ENCODE measurements at regions not wholly inside any gene's neighbourhood (a gene's known extent, or its start where the extent isn't known, plus 50 kb on each side); places are given as distances from the start of the nearest gene placed in this dataset.
"Not testable (repeated sequence)": the region's sequence is repeated elsewhere in the genome, so short reads cannot be mapped to it uniquely, and the experiment has no call there.

DNA sequence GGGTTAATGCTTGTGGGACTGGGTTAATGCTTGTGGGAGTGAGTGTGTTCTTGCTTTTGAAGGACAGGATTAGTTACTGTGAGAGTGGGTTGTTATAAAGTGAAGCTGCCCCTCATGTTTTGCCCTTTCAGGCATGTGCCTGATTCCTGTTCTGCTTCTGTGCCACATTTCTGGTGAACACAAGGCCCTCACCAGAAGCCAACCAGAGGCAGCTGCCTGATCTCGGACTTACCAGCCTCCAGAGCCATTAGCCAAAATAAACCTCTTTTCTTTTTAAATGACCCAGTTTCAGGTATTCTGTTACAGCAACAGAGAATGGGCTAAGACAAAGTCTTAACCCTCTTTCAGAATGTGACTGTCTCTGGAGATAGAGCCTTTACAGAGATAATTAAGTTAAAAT, 113.3 kb upstream of the TMTC4 start:
- Mint-ChIP-seq H3K27ac (no peak overlapping the region), H3K27me3 (ENCODE audit: insufficient read depth) (no peaks in the 10 kb centered on the region; the same call in 1 of the 2 replicates), H3K4me3 (no peak overlapping the region), H3K4me1 (ENCODE audit: low read depth) (no peaks in the 10 kb centered on the region), H3K9me3 (no peaks in the 10 kb centered on the region; the same call in 1 of the 2 replicates), H3K36me3 (ENCODE audit: low read depth) (no peaks in the 10 kb centered on the region)
- DNase-seq, result no peak
- TF ChIP-seq, protein P1, sequence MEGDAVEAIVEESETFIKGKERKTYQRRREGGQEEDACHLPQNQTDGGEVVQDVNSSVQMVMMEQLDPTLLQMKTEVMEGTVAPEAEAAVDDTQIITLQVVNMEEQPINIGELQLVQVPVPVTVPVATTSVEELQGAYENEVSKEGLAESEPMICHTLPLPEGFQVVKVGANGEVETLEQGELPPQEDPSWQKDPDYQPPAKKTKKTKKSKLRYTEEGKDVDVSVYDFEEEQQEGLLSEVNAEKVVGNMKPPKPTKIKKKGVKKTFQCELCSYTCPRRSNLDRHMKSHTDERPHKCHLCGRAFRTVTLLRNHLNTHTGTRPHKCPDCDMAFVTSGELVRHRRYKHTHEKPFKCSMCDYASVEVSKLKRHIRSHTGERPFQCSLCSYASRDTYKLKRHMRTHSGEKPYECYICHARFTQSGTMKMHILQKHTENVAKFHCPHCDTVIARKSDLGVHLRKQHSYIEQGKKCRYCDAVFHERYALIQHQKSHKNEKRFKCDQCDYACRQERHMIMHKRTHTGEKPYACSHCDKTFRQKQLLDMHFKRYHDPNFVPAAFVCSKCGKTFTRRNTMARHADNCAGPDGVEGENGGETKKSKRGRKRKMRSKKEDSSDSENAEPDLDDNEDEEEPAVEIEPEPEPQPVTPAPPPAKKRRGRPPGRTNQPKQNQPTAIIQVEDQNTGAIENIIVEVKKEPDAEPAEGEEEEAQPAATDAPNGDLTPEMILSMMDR (IDR thresholded peaks at IDR 0.05), result no peak

DNA sequence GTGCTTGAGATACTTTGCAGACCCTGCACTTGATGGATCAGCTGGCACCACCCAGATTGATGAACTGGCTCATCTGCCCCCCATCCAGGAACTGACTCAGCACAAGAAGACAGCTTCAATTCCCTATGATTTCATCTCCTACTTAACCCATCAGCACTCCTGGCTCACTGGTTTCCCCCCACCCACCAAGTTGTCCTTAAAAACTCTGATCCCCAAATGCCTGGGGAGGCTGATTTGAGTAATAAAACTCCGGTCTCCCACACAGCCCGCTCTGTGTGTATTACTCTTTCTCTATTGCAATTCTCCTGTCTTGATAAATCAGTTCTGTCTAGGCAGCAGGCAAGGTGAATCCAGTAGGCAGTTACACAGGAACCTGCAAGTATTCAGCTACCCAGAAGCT, 102.1 kb upstream of the TMTC4 start:
- not testable (repeated sequence) for H3K27me3 Mint-ChIP-seq (ENCODE audit: insufficient read depth); H3K4me1 Mint-ChIP-seq (ENCODE audit: low read depth); H3K27ac Mint-ChIP-seq; DNase-seq; H3K4me3 Mint-ChIP-seq; H3K36me3 Mint-ChIP-seq (ENCODE audit: low read depth); H3K9me3 Mint-ChIP-seq

DNA sequence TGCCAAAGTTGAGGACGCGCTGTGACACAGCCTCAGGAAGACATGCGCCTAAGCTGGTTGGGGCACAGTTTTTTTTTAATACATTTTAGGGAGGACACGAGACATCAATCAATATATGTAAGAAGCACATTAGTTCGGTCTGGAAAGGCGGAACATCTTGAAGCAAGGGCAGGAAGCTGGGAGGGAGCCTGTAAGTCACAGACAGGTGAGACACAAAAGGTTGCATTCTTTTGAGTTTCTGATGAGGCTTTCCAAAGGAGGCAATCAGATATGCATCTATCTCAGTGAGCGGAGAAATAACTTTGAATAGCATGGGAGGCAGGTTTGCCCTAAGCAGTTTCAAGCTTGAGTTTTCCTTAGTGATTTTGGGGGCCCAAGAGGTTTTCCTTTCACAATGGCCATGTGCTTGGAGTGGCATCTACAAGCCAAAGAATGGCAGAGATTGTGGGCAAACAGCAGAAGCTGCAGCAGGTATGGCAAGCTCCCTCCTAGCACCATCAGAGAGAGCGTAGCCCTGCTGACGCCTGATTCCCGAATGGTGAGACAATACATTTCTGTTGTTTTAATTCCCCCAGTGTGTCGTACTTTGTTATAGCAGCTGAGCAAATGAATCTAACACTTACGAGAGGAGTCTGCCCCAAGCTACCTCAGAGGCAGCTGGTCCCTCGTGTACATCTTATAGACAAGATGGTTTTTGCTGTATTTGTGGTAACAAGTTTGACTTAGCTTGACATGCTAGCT, 99.5 kb upstream of the TMTC4 start:
- no peaks in the 10 kb centered on the region for H3K9me3 Mint-ChIP-seq
- H3K4me3 Mint-ChIP-seq, result no peak overlapping the region
- no peak overlapping the region for H3K27ac Mint-ChIP-seq
- H3K4me1 Mint-ChIP-seq (ENCODE audit: low read depth), result no peaks in the 10 kb centered on the region
- H3K27me3 Mint-ChIP-seq (ENCODE audit: insufficient read depth), result no peaks in the 10 kb centered on the region
- no peak for DNase-seq
- TF ChIP-seq, protein P1 (IDR thresholded peaks at IDR 0.05), result no peak
- no peaks in the 10 kb centered on the region for H3K36me3 Mint-ChIP-seq (ENCODE audit: low read depth)

DNA sequence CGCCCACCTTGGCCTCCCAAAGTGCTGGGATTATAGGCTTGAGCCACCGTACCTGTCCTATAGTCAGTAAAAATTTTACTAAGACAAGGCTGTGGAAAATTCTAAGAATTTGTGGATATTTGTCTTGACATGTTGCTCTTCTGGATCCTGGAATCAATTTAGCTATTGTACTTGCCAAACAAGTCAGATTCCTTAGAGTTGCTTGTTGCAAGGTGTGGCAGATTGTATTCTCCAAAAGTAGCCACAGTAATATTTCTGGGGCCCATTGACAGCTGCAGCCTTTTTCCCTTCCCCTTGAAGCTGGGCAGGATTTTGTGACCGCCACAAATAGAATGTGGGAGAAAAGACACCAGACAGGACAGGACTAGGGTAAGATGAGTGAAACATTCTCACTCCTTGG, 98.8 kb upstream of the TMTC4 start:
- TF ChIP-seq, protein P1 (IDR thresholded peaks at IDR 0.05), result no peak
- Mint-ChIP-seq H3K4me3 (no peak overlapping the region), H3K27ac (no peak overlapping the region), H3K27me3 (ENCODE audit: insufficient read depth) (no peaks in the 10 kb centered on the region), H3K36me3 (ENCODE audit: low read depth) (no peaks in the 10 kb centered on the region), H3K9me3 (no peaks in the 10 kb centered on the region), H3K4me1 (ENCODE audit: low read depth) (no peaks in the 10 kb centered on the region)
- DNase-seq, result no peak

DNA sequence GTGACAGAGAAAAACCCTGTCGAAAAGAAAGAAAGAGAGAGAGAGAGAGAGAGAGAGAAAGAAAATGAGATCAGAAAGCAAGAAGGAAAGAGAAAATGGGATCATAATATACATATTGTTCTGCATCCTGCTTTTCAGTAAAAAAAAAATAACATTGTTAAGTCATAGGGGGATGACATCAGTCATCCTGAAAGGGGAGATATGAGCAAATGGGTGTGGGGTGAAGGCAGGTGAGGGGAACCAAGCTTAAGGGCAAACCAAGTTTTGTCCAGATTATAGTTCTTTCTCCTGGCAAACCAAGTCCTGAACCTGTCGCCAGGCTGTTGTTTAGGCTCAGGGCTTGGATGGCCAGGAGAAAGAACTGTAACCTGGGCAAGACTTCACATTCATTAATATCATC, 92.6 kb upstream of the TMTC4 start:
- no peak overlapping the region for H3K4me3 Mint-ChIP-seq
- no peaks in the 10 kb centered on the region for H3K36me3 Mint-ChIP-seq (ENCODE audit: low read depth)

DNA sequence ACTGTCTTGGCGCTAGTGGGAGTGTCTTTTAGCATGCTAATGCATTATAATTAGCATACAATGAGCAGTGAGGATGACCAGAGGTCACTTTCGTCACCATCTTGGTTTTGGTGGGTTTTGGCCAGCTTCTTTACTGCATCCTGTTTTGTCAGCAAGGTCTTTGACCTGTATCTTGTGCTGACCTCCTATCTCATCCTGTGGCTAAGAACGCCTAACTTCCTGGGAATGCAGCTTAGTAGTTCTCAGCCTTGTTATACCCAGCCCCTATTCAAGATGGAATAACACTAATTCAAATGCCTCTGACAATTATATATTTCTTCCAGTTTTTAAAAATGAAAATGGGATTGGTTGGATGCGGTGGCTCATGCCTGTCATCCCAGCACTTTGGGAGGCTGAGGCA, 92.0 kb upstream of the TMTC4 start:
- not testable (repeated sequence) for H3K9me3 Mint-ChIP-seq; H3K4me1 Mint-ChIP-seq (ENCODE audit: low read depth); H3K4me3 Mint-ChIP-seq; H3K27ac Mint-ChIP-seq; DNase-seq; H3K36me3 Mint-ChIP-seq (ENCODE audit: low read depth); H3K27me3 Mint-ChIP-seq (ENCODE audit: insufficient read depth)

More for the DNA sequence above, 92.6 kb upstream of the TMTC4 start:
- no peaks in the 10 kb centered on the region; the same call in 1 of the 2 replicates for H3K9me3 Mint-ChIP-seq
- TF ChIP-seq, protein P1 (IDR thresholded peaks at IDR 0.05), result no peak
- H3K4me1 Mint-ChIP-seq (ENCODE audit: low read depth), result no peaks in the 10 kb centered on the region
- no peak overlapping the region for H3K27ac Mint-ChIP-seq
- peaks cover 4% of the 10 kb centered on the region; the same call in 1 of the 2 replicates for H3K27me3 Mint-ChIP-seq (ENCODE audit: insufficient read depth)
- no peak for DNase-seq
